Gastroesophageal sphincter (tissue), 3 donors: ENCODE measurements at regions not wholly inside any gene's neighbourhood (a gene's known extent, or its start where the extent isn't known, plus 50 kb on each side); places are given as distances from the start of the nearest gene placed in this dataset.

Experiments used
- CTCF ChIP-seq, 4 experiments: fragments of 200-600 bp in 2 of 4; fragments of 450-650 bp in 2 of 4; sonication (generic) in 1 of 4; IDR thresholded peaks; one replicate each; pipeline ENCODE4 v1.5.1; 2017 to 2019; ENCODE audit warnings: antibody characterized with exemption in 4 of 4, mild to moderate bottlenecking in 2 of 4, moderate library complexity in 2 of 4
- EP300 ChIP-seq: sonication (generic); formaldehyde crosslinking; IDR thresholded peaks from one replicate; pipeline ENCODE4 v1.6.1; 2017; ENCODE audit warnings: antibody characterized with exemption, mild to moderate bottlenecking
- POLR2A ChIP-seq, 2 donors: fragments of 450-650 bp; IDR thresholded peaks; one replicate each; pipeline ENCODE4 v1.6.1; 2017; ENCODE audit warnings: antibody characterized with exemption in 2 of 2, mild to moderate bottlenecking in 2 of 2, moderate library complexity in 1 of 2
- POLR2AphosphoS5 ChIP-seq: sonication (generic); formaldehyde crosslinking; IDR thresholded peaks from one replicate; pipeline ENCODE4 v1.6.1; 2017; ENCODE audit warnings: antibody characterized with exemption

- TF ChIP-seq CTCF (IDR thresholded peaks at IDR 0.05) = no peak
- no peak for TF ChIP-seq EP300
- no peak for TF ChIP-seq POLR2A (IDR thresholded peaks at IDR 0.05)
- no peak for TF ChIP-seq POLR2AphosphoS5
These were observed 53.4 kb upstream of the SLC35B4 start for GRCh38 chr7:134370135-134370534.
